HUDEP-2 (cell line): ENCODE measurements at regions not wholly inside any gene's neighbourhood (a gene's known extent, or its start where the extent isn't known, plus 50 kb on each side); places are given as distances from the start of the nearest gene placed in this dataset.

Source experiments
- DNase-seq, 76 experiments: peaks; one replicate each; lab custom pipeline; 2025; ENCODE audit not compliant: unreplicated experiment in 76 of 76; lab: John Stamatoyannopoulos, UW

DNA sequence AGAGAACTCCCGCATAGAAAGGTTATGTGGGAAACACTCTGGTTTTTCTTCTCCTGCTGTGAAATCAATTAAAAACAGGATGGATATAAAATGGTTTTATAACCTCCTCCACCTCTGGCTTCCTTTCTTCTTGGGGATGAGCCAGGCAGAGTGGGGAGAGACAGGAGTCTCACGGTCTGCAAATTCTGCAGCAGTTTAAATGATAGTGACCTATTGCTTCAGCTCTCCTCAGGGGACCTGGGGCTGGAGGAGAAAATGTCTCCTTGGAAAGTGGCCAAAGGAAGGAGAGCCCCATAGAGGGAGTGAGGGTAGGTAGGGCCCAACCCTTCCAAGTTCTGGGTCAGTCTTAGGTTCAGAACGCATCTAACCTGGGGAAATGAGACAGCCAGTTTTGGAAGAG, 118.8 kb downstream of the MTX3 start:
- DNase-seq: no peak

DNA sequence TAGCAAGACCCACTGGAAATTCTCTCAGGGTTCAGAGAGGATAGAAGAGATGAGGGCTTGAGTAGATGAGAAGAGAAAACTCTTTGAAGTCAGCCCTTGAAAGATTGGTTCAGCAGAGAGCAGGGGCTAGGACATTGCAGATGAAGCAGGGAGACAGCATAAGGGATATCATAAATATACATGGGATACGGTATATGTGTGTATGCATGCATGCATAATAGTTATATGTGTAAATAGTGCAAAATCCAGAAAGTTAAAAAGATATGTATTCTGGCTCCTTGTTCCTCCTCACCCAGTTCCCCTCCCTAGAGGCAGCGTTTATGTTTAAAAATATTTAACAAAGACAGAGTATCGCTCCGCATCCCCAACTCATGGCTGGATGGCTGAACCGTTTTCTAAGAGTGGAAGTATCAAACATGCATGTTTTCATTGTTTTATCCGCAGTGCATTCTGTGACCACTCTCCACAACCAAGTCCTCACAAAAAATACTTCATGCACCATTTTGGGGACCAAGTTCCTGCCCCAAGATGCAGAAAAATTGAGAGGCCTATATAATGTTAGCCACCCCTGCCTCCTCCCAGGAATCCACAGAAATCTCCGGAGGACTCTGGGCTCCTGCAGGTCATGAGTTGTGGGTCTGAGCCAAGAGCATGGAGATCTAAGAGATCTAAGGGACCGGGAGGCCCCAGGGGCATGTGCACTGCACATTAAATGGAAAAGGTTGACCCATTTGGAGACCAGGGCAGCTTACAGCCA, 119.5 kb downstream of the MTX3 start:
- DNase-seq: no peak

DNA sequence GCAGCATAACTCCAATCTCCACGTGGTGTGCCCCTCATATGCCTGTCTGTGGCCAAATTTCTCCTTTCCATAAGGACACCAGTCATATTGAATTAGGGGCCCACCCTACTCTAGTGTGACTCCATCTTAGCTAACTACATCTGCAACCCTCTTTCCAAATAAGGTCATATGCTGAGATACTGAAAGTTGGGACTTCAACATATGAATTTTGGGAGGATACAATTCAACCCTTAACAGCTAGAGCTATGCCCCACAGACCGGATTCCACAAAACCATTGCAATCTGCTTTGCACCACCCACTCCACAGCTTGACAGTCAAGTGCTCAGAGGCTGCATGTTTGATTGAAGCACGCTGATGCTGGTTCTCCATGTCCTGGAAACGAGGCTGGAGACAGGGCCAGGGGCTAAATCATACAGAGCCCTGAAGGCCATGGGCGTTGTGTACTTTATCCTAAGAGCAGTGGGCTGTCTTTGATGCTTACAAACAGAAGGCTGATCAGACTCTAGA, 122.8 kb downstream of the MTX3 start:
- no peak for DNase-seq

DNA sequence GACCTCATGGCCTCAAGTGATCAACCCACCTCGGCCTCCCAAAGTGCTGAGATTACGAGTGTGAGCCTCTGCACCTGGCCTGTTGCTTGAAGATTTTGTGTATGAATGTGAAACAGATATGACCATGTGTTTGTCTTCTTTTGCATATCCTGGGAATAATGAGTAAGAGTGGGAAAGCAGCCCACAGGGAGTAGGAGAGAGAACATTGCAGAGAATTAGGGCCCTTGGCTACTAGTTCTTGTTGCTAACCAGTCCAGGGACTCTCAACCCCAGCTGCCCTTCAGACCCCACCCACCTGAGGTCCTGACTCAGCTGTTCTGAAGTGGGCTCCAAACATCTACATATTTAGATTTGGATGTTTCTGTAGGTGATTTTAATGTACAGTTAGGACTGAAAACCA, 125.5 kb downstream of the MTX3 start:
- no peak for DNase-seq

DNA sequence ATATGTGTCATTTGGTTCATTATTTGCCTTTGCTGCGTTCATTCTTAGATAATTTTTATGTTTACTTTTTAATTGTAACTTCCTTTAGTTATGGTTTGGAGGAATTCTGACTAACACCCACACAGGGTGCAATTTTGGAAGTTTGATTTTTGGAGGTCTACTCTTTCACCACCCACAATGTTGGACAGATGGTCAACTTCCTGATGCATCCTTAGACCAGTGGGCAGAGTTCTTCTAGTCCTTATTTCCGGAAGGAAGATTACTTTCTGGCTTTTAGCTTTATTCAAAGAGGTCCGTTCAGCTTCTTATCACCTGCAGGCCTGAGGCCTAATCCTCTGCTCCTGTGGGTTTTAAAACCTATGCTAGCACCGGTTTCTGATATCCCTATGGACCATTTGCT, 126.7 kb downstream of the MTX3 start:
- DNase-seq: no peak

DNA sequence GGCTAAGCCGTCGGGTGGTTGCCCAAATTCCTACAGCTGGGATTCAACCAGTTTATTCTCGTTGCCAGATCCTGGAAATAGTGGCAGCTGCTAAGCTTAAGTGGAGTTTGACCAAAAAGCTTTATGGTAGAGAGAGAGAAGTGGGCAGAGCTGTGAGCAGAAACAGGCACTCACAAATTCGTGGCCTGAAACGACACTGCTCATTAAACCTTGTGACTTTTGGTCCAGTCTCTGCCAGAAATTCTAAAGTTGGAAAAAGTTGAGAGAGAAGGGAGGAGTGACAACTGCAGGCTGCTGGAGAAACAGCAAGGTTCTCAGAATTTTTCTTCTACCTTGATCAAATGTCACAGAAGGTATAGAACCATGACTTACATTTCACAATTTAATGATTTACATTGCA, 131.5 kb downstream of the MTX3 start:
- DNase-seq: no peak

DNA sequence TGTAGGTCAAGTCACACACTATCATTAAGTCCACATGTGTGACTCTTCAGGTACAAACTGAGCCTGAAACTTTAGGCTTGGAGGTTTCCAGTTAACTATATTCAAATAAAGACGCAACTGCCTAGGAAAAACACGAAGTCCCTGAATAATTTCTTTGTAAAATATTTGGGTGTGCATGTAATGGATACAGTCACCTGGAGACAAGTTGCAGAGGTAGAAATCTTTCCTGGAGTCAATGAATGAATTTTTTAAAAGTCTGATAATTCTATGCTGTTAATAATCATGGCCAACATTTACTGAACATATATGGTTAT, 132.7 kb downstream of the MTX3 start:
- no peak for DNase-seq

DNA sequence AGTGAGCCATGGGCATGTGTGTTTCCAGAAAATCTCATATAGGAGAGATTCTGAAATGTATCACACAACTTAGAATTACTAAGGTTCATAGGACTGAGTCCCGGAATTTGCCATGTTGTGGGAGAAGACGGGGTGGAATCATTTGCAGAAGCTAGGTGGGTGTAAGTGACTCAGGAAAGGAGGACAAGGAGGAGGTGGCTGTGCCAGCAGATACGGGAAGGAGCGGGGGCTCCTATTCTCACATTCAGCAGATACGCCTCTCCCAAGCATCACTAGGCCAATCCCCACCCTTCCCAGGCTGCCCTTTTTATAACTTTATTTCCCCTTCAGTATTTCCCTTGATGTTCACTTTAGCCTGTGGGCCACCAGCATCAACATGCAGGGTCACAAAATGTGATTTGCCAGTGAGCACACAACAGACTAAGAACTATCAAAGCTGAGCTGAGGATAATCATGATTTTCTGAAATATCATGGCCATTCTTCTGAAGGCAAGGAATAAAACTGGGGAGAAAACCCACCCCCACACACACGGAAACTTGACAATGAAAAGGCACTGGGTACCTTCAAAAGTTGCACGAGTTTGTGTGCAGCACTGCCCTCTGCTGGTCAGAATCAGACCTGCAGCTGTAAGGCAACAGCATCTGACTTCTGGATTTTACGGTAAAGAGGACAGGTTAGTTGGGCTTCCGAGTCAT, 133.2 kb downstream of the MTX3 start:
- DNase-seq: peak in 63 of 76 experiments; percentile 3 to 71 (median 46)

DNA sequence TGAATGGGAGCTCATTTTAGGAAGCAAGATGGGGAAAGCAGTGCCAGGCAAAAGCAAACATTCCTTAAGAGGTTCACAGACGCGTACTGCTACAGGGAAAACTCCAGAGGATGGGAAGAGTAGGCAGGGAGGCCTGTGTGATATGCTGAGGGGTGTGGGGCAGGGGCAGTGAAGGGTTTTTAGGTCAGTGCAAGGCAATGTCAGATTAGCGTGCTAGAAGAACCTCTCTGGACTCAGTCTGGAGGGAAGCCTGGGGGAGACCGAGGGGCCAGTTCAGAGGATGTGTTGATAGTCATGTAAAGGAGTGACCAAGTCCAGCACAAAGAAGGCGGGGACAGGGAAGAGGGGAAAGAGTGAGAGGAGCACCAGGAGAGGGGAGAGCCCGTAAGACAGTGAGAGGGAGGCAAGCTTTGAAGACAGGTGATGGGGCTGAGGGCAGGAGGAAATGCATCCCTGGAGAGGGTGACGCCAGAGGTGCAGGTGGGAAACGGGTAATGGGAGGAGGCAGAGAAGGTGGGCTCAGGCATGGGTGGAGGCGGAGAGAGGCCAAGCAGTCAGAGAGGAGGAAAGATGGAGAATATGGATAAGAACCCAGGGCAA, 134.5 kb downstream of the MTX3 start:
- DNase-seq: no peak

DNA sequence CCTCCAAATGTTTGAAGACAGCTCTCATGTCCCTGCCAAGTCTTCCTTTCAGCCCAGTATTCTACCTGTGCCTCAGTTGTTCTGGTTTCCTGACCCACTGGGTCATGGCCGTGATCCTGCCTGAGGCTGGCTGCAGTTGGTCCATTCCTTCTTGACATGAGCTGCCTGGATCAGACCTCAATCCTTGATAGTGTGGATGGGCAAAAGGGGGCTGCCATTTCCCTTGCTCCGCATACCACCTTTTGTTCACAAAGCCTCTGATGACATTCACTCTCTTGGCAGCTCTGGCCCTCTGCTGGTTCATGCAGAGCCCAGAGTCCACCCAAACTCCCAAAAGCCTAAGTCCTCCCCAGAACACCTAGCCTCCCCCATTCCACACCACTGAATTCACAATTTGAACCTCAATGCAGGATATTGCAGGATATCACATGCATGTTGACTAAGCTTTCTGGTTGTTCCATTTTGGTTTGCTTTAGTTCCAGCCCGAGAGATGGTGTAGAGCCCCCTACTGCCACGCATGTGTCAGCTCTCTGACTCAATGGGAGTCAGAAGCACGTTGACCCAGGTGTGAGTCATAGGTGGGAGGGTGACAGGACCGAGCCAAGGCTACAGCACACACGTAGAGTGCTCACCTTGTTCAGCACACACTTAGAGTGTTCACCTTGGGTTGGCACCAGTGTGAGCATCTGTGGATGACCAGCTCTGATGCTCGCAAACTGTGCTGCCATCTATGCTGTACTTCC, 137.2 kb downstream of the MTX3 start:
- no peak for DNase-seq

DNA sequence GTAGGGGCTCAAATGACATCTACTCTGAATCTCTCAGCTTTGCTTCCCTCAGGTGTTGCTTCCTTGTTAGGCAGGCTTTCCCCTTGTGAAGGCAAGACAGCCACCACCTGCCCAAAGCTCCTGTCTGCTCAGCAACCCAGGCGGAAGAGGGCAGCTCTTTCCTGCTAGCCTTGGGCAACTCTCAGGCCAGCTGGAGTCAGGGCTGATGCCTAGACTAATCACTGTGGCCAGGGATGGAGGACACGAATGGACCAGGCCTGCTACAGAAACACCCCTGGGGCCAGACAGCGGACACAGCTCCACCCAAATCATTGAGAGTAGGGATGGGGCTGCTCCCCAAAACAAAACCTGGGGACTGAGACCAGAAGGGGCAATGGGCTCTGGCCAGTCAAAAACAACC, 138.0 kb downstream of the MTX3 start:
- DNase-seq: no peak

DNA sequence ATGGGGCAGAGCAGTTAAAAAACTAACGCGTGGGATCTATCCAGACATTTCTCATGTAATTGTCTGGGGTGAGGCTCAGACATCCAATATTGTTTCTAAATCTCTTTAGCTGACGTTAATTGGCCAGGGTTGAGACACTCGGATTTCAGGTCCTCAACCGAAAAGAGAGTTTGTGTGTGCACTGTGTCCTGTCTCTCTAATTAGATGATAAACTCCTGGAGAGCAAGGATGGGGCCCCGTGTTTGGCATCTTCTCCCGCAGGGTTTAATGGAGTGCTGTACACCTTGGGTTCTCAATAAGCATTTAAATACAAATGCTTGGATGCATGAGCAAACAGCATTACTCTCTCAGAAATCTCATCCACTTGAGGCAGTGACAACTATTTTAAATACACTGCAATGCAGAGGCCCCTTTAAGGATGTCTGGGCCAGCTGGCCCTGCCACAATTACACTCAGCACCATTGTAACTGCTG, 139.6 kb downstream of the MTX3 start:
- no peak for DNase-seq

DNA sequence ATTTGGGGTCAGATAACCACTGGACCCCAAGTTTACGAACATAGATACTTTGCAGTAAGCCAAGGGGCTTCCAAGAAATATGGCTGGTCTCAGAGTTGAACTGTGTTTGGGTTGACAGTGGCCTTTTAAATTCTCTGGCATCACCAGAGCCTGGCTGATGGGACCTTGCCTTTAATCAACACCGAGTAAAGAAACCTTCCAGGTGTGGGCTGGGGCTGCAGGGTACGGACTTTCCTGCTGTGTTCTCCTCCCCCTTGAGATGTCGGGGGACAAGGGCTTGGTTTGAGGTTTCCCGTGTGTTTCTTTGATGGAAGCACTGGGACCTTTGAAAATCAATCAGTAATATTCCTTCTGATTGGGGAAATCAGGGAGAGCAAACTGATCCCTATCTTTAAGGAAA, 140.1 kb downstream of the MTX3 start:
- DNase-seq: no peak

DNA sequence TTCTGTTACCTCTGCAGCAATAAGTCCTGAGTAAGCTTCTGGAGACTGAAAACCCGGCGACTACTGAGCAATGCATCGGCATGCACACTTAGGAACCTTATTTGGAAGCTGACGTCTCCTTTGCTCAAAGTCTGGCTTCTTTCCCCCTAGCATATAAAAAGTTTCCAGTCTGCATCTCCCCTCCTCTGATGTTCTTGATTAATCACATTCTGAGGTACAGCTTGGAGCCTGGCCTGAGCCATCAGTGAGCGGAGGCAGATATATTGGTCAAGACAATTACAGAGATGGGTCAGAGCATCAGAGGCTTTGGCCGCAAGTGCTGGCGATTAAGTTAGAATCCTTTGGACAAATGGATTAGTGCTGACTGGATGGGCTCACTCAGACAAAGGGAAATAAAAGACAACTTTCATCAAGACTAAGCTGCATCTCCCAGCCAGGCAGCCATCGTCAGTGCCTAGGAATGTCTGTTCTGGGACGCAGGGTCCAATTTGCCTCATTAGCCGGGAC, 140.7 kb downstream of the MTX3 start:
- no peak for DNase-seq

DNA sequence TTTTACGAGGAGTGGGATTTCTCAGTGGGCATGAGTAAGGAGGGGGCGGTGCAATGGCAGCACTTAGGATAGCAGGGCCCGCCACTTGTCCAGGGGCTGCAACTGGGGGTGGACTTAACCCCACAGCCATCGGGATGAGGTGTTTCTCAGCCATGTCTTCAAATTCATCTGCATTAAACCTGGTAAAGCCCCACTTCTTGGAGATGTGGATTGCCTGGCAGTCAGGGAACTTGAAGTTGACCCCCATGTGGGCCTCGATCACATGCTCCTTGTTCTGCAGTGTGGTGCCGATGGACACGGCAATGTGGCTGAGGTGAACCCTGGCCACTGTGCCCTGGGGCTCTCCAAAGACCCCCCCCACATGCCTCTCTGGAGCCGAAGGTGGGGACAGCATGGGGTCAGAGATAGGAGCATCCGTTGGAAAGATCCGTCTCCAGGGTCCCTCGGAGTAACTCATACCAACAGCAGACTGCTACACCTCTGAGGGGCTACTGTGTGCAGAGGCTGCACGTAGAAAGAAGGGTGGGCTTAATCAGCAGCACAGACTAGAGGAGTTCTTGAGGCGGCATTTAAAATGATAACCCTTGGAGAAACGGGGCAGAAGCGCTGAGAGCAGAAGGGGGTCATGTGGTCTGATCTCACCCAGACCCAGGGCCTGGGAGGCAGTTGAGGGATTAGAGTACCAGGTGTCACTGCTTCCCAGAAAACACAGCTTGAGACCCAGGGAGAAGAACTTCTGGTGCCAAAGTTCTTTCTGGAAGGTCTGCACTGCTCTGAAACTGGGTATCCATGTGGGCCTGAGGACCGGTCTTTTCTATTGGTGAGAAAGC, 141.4 kb downstream of the MTX3 start:
- no peak for DNase-seq
